H1 (cell line): ENCODE measurements at regions not wholly inside any gene's neighbourhood (a gene's known extent, or its start where the extent isn't known, plus 50 kb on each side); places are given as distances from the start of the nearest gene placed in this dataset.

Source experiments
- EGR1 ChIP-seq: IDR thresholded peaks from 2 replicates; pipeline ENCODE4 v1.6.1; 2011; ENCODE audit warnings: low read depth, low read length, borderline replicate concordance
- GTF2F1 ChIP-seq: IDR thresholded peaks from 2 replicates; pipeline ENCODE4 v1.6.1; 2012; ENCODE audit warnings: low read depth, low read length, improper control_type of control experiment, borderline replicate concordance
- RNF2 ChIP-seq: fragments of 200-900, 300-1000 bp; sonication (generic); IDR thresholded peaks from 2 replicates; pipeline ENCODE4 v1.7.1; 2016; ENCODE audit warnings: borderline replicate concordance, low read depth, mild to moderate bottlenecking, antibody characterized with exemption, low read length; ENCODE audit not compliant: poor library complexity, severe bottlenecking; ENCODE audit errors: missing control alignments
- TF ChIP-seq, protein P1 (sequence below): IDR thresholded peaks from 2 replicates; pipeline ENCODE4 v1.6.1; 2011; ENCODE audit warnings: low read length, improper control_type of control experiment

DNA sequence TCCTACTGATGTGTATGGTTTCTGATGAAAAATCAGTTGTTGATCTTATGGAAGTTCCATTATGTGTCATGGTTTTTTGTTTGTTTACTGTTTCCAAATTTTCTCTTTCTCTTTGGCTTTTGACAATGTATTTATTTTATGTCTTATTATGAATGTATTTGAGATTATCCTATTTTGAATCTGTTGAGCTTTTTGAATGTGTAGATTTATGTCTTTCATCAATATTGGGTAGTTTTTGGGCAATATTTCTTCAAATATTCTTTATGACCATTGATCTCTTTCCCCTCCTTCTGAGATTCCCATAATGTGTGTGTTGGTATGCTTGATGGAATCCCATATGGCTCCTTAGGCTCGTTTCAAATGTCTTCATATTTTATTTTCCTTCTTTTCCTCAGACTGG, 80.5 kb upstream of the FAM47C start (continued):
- TF ChIP-seq, protein P1, sequence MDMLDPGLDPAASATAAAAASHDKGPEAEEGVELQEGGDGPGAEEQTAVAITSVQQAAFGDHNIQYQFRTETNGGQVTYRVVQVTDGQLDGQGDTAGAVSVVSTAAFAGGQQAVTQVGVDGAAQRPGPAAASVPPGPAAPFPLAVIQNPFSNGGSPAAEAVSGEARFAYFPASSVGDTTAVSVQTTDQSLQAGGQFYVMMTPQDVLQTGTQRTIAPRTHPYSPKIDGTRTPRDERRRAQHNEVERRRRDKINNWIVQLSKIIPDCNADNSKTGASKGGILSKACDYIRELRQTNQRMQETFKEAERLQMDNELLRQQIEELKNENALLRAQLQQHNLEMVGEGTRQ: no peak
- TF ChIP-seq GTF2F1: no peak
- no peak for TF ChIP-seq EGR1
- no peak for TF ChIP-seq RNF2
